OCI-LY7 (cell line): ENCODE measurements at regions not wholly inside any gene's neighbourhood (a gene's known extent, or its start where the extent isn't known, plus 50 kb on each side); places are given as distances from the start of the nearest gene placed in this dataset.

ENCODE experiments used
- BruUV-seq: library from RNA; stranded (reverse); fragments of 400-500 nt; replicated peaks from 2 replicates; lab custom pipeline; 2021; lab: Mats Ljungman, UMichigan
- CTCF ChIA-PET: fragments of 300-600 bp; sonication (Branson Sonifier 250); formaldehyde crosslinking; loops from one replicate; lab custom pipeline; 2022; ENCODE audit warnings: antibody characterized with exemption; ENCODE audit not compliant: unreplicated experiment; lab: Charles Lee
- POLR2A ChIA-PET: fragments of 300-600 bp; sonication (Branson Sonifier 250); formaldehyde crosslinking; loops from one replicate; lab custom pipeline; 2022; ENCODE audit warnings: antibody characterized with exemption; lab: Charles Lee
- DNase-seq: peaks from one replicate; pipeline ENCODE4 v3.0.0-alpha.2; 2015; ENCODE audit warnings: low spot score
- H2AFZ ChIP-seq: fragments of 200-600 bp; sonication (generic), shearing (Covaris generic); 2 replicates; pipeline ENCODE4 v1.6.1; 2014; ENCODE audit warnings: mild to moderate bottlenecking, antibody characterized with exemption, low read length, moderate library complexity
- H3K27ac ChIP-seq: fragments of 200-600 bp; sonication (generic); 2 replicates; pipeline ENCODE4 v1.5.1; 2014; ENCODE audit warnings: mixed run types, low read depth, mild to moderate bottlenecking, moderate library complexity, low read length, inconsistent platforms; ENCODE audit not compliant: poor library complexity, severe bottlenecking
- H3K36me3 ChIP-seq: fragments of 200-600 bp; sonication (generic); 2 replicates; pipeline ENCODE4 v1.6.1; 2014; ENCODE audit warnings: mild to moderate bottlenecking, antibody characterized with exemption, low read length, moderate library complexity, mixed read lengths; ENCODE audit not compliant: insufficient read depth
- H3K4me1 ChIP-seq: fragments of 200-600 bp; sonication (generic); 2 replicates; pipeline ENCODE4 v1.5.1; 2014; ENCODE audit warnings: mild to moderate bottlenecking, low read length; ENCODE audit not compliant: insufficient read depth, poor library complexity, severe bottlenecking
- H3K4me2 ChIP-seq: fragments of 200-600 bp; sonication (generic); 2 replicates; pipeline ENCODE4 v1.6.1; 2014; ENCODE audit warnings: mild to moderate bottlenecking, low read length
- H3K4me3 ChIP-seq: fragments of 200-600 bp; sonication (generic); 2 replicates; pipeline ENCODE4 v1.5.1; 2014; ENCODE audit warnings: mild to moderate bottlenecking, low read depth, low read length; ENCODE audit not compliant: poor library complexity, severe bottlenecking
- H3K79me2 ChIP-seq: fragments of 200-600 bp; sonication (generic); 2 replicates; pipeline ENCODE4 v1.6.1; 2016; ENCODE audit warnings: low read depth, mild to moderate bottlenecking, low read length, moderate library complexity, mixed read lengths; ENCODE audit not compliant: insufficient read depth
- H3K9me2 ChIP-seq: fragments of 200-600 bp; sonication (generic); 2 replicates; pipeline ENCODE4 v1.6.1; 2016; ENCODE audit warnings: mild to moderate bottlenecking, low read length, mixed read lengths; ENCODE audit not compliant: insufficient read depth
- H3K9me3 ChIP-seq: fragments of 200-600 bp; sonication (generic); 2 replicates; pipeline ENCODE4 v1.6.1; 2014; ENCODE audit warnings: mild to moderate bottlenecking, mixed run types, low read length, mixed read lengths
- H4K20me1 ChIP-seq: fragments of 200-600 bp; sonication (generic); 2 replicates; pipeline ENCODE4 v1.6.1; 2014; ENCODE audit warnings: mild to moderate bottlenecking, antibody characterized with exemption, low read length, moderate library complexity, mixed read lengths; ENCODE audit not compliant: insufficient read depth
- EZH2phosphoT487 ChIP-seq: fragments of 200-600 bp; sonication (generic); IDR thresholded peaks from 2 replicates; pipeline ENCODE4 v1.6.1; 2018; ENCODE audit warnings: low read depth, borderline replicate concordance, mild to moderate bottlenecking, mixed run types, antibody characterized with exemption, low read length, moderate library complexity, mixed read lengths
- intact Hi-C: fragments of 100-400 bp; cut with micrococcal nuclease; formaldehyde crosslinking; loops from one replicate; pipeline ENCODE4 v1.10.0; 2022; ENCODE audit not compliant: unreplicated experiment
- TF ChIP-seq, protein P1 (sequence below): fragments of 200-600 bp; sonication (generic); conservative IDR thresholded peaks from 2 replicates; pipeline ENCODE4 v1.5.1; 2014; ENCODE audit warnings: mild to moderate bottlenecking, antibody characterized with exemption, low read length, moderate library complexity, mixed read lengths

DNA sequence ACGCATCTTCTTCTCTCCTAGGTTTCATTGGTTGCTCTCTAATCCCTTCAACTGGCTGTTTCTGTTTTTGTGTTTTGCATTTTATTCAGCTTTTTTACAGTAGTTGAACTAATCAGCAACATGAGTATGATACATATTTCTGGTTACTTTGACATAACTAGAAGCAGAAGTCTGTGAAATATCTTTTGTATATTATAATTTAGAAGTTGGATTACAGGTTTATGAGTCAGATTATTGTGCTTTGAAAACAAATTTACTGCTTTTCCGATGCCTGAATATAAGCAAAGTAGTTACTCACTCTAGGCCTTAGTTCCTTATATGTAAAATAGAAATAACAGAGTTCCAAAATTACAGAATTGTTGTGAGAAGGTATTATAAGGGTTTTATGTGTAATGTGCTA lies 96.2 kb upstream of the MEOX2 start:
- H3K4me2 ChIP-seq, result no peak overlapping the region
- no peak overlapping the region for H3K27ac ChIP-seq
- intact Hi-C loops, result no loop called here
- POLR2A ChIA-PET, result interaction anchor here (0.6 kb wide), 1 partner anchor 12 kb away, joined by 4 read pairs; no protein-coding TSS in a partner anchor
- no peaks in the 10 kb centered on the region for H3K79me2 ChIP-seq
- H3K4me3 ChIP-seq, result no peak overlapping the region
- no peaks in the 10 kb centered on the region for H3K4me1 ChIP-seq
- BruUV-seq, result no TSS peak
- no peak for TF ChIP-seq EZH2phosphoT487
- TF ChIP-seq, protein P1, sequence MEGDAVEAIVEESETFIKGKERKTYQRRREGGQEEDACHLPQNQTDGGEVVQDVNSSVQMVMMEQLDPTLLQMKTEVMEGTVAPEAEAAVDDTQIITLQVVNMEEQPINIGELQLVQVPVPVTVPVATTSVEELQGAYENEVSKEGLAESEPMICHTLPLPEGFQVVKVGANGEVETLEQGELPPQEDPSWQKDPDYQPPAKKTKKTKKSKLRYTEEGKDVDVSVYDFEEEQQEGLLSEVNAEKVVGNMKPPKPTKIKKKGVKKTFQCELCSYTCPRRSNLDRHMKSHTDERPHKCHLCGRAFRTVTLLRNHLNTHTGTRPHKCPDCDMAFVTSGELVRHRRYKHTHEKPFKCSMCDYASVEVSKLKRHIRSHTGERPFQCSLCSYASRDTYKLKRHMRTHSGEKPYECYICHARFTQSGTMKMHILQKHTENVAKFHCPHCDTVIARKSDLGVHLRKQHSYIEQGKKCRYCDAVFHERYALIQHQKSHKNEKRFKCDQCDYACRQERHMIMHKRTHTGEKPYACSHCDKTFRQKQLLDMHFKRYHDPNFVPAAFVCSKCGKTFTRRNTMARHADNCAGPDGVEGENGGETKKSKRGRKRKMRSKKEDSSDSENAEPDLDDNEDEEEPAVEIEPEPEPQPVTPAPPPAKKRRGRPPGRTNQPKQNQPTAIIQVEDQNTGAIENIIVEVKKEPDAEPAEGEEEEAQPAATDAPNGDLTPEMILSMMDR, result no peak
- no peaks in the 10 kb centered on the region for H3K36me3 ChIP-seq
- H4K20me1 ChIP-seq, result no peaks in the 10 kb centered on the region
- no peaks in the 10 kb centered on the region for H3K9me2 ChIP-seq
- H3K9me3 ChIP-seq, result no peaks in the 10 kb centered on the region
- CTCF ChIA-PET, result no interaction called here
- DNase-seq, result no peak
- H2AFZ ChIP-seq, result no peak overlapping the region

DNA sequence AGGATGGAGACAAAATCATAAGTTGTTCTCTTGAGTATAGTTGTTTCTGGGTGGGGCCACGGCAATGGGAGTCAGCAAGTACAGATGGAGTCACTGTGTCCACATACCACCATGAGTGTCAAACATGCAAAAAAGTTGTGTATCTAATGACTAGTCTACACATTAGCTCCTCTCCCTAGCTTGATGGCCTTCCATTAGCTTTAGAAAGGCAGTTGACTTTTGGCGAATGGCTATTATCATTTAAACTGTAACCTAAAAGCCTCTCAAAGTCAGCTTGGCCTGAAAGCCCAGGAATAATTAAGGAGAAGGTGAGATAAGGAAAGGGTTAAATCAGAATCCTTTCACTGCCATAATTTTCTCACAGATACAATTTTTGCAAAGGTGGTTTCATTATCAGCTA lies 95.5 kb upstream of the MEOX2 start:
- Histone ChIP-seq H3K9me2 (no peaks in the 10 kb centered on the region), H4K20me1 (no peaks in the 10 kb centered on the region), H3K9me3 (no peaks in the 10 kb centered on the region), H3K27ac (no peak overlapping the region), H3K4me3 (no peak overlapping the region), H3K36me3 (no peaks in the 10 kb centered on the region), H2AFZ (no peak overlapping the region), H3K4me1 (no peaks in the 10 kb centered on the region), H3K79me2 (no peaks in the 10 kb centered on the region), H3K4me2 (no peak overlapping the region)
- ChIA-PET POLR2A (interaction anchor here (0.6 kb wide), 1 partner anchor 12 kb away, joined by 4 read pairs; no protein-coding TSS in a partner anchor), CTCF (no interaction called here)
- intact Hi-C loops, result no loop called here
- no peak for DNase-seq
- no peak for TF ChIP-seq EZH2phosphoT487
- TF ChIP-seq, protein P1, result no peak
- no TSS peak for BruUV-seq

DNA sequence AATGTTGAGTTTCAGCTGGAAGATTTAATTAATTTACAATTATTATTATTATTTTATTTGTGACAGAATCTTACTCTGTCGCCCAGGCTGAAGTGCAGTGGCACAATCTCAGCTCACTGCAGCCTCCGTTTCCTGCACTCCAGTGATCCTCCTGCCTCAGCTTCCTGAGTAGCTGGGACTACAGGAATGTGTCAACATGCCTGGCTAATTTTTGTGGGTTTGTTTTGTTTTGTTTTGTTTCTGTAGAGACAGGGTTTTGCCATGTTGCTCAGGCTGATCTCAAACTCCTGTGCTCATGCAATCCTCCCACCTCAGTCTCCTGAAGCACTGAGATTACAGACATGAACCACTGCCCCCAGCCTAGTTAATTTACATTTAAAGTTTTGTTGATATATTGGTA lies 93.8 kb upstream of the MEOX2 start:
- TF ChIP-seq, protein P1, result no peak
- TF ChIP-seq EZH2phosphoT487, result no peak
- no peaks in the 10 kb centered on the region for H4K20me1 ChIP-seq
- intact Hi-C loops, result no loop called here
- ChIA-PET CTCF (no interaction called here), POLR2A (interaction anchor here (0.6 kb wide), 1 partner anchor 48 kb away, joined by 3 read pairs; no protein-coding TSS in a partner anchor)
- H3K9me3 ChIP-seq, result no peaks in the 10 kb centered on the region
- no peaks in the 10 kb centered on the region for H3K79me2 ChIP-seq
- no peak overlapping the region for H3K27ac ChIP-seq
- H3K36me3 ChIP-seq, result no peaks in the 10 kb centered on the region
- no peak for DNase-seq
- no peak overlapping the region for H3K4me3 ChIP-seq
- no peaks in the 10 kb centered on the region for H3K4me1 ChIP-seq
- no peaks in the 10 kb centered on the region for H3K9me2 ChIP-seq
- no peak overlapping the region for H3K4me2 ChIP-seq
- no TSS peak for BruUV-seq
- no peak overlapping the region for H2AFZ ChIP-seq
